Mammary epithelial cell (primary cell): ENCODE measurements at regions not wholly inside any gene's neighbourhood (a gene's known extent, or its start where the extent isn't known, plus 50 kb on each side); places are given as distances from the start of the nearest gene placed in this dataset.

Source experiments
- EZH2 ChIP-seq: IDR thresholded peaks from 2 replicates; pipeline ENCODE4 v1.6.1; 2012; ENCODE audit warnings: low read length, inconsistent platforms, borderline replicate concordance
- TF ChIP-seq, protein P1 (sequence below), 2 donors: IDR thresholded peaks in 1 of 2; conservative IDR thresholded peaks in 1 of 2; 2 replicates each; pipeline ENCODE4 v1.5.1; 2011 to 2012; ENCODE audit warnings: inconsistent platforms in 2 of 2, low read length in 2 of 2, mild to moderate bottlenecking in 2 of 2, control low read depth in 1 of 2, low read depth in 1 of 2; ENCODE audit not compliant: insufficient read depth in 1 of 2; ENCODE audit errors: extremely low read depth in 1 of 2

DNA sequence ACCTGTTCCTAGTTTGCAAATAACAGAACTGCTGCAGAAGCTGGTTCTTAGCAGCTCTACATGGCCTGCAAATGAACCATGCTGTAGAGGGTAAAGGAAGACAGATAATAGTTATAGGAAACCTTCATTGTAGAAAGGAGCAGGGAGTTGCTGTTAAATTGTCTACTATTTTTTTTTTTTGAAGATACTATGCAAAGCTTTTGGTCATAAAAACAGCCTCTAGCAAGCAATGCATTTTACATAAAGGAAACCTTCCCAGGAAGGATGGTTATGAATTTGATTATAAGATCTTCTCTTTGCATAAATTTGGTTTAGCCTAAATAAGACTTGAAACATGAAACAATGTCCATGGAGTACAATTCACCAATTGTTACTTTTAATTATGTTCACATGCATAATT, 793.4 kb downstream of the SLC4A3 start:
- TF ChIP-seq, protein P1, sequence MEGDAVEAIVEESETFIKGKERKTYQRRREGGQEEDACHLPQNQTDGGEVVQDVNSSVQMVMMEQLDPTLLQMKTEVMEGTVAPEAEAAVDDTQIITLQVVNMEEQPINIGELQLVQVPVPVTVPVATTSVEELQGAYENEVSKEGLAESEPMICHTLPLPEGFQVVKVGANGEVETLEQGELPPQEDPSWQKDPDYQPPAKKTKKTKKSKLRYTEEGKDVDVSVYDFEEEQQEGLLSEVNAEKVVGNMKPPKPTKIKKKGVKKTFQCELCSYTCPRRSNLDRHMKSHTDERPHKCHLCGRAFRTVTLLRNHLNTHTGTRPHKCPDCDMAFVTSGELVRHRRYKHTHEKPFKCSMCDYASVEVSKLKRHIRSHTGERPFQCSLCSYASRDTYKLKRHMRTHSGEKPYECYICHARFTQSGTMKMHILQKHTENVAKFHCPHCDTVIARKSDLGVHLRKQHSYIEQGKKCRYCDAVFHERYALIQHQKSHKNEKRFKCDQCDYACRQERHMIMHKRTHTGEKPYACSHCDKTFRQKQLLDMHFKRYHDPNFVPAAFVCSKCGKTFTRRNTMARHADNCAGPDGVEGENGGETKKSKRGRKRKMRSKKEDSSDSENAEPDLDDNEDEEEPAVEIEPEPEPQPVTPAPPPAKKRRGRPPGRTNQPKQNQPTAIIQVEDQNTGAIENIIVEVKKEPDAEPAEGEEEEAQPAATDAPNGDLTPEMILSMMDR (conservative IDR thresholded peaks at IDR 0.05 in 1 of 2, IDR thresholded peaks at IDR 0.05 in 1 of 2; ENCODE audit: extremely low read depth in 1 of 2, insufficient read depth in 1 of 2, low read depth in 1 of 2, low read length in 2 of 2) = no peak
- no peak for TF ChIP-seq EZH2
